GM18907 (cell line): ENCODE measurements at regions not wholly inside any gene's neighbourhood (a gene's known extent, or its start where the extent isn't known, plus 50 kb on each side); places are given as distances from the start of the nearest gene placed in this dataset.

ENCODE experiments used
- ATAC-seq: cut with Tn5 transposase; IDR thresholded peaks from one replicate; pipeline ENCODE4 v1.9.1; 2021; ENCODE audit warnings: mild to moderate bottlenecking, moderate library complexity; ENCODE audit not compliant: unreplicated experiment

- ATAC-seq = no peak
These were observed 887.8 kb upstream of the SOX9 start for GRCh38 chr17:71232801-71233559.

- ATAC-seq = no peak
These were observed 886.5 kb upstream of the SOX9 start for GRCh38 chr17:71234349-71234748.

GRCh38 chr17:71237903-71238538 lies 882.8 kb upstream of the SOX9 start:
- ATAC-seq = no peak

GRCh38 chr17:71247441-71248015 lies 873.3 kb upstream of the SOX9 start:
- no peak for ATAC-seq

- ATAC-seq = no peak
These were observed 869.5 kb upstream of the SOX9 start for GRCh38 chr17:71251276-71251675.

- ATAC-seq = no peak
These were observed 868.9 kb upstream of the SOX9 start for GRCh38 chr17:71251951-71252350.

GRCh38 chr17:71252436-71252835 lies 868.4 kb upstream of the SOX9 start:
- ATAC-seq = no peak

- no peak for ATAC-seq
These were observed 863.7 kb upstream of the SOX9 start for GRCh38 chr17:71257096-71257495.

GRCh38 chr17:71260366-71260940 lies 860.4 kb upstream of the SOX9 start:
- ATAC-seq = no peak

- ATAC-seq = no peak
These were observed 858.2 kb upstream of the SOX9 start for GRCh38 chr17:71262586-71262985.

- no peak for ATAC-seq
These were observed 853.2 kb upstream of the SOX9 start for GRCh38 chr17:71267668-71268067.

- no peak for ATAC-seq
These were observed 851.6 kb upstream of the SOX9 start for GRCh38 chr17:71269201-71269600.

- ATAC-seq = no peak
These were observed 847.4 kb upstream of the SOX9 start for GRCh38 chr17:71273441-71273840.

GRCh38 chr17:71276079-71276478 lies 844.7 kb upstream of the SOX9 start:
- no peak for ATAC-seq

GRCh38 chr17:71283486-71283885 lies 837.3 kb upstream of the SOX9 start:
- ATAC-seq = no peak

- no peak for ATAC-seq
These were observed 836.6 kb upstream of the SOX9 start for GRCh38 chr17:71284032-71284755.

GRCh38 chr17:71286625-71287024 lies 834.2 kb upstream of the SOX9 start:
- no peak for ATAC-seq

GRCh38 chr17:71287071-71287823 lies 833.6 kb upstream of the SOX9 start:
- ATAC-seq = no peak

GRCh38 chr17:71292006-71292405 lies 828.8 kb upstream of the SOX9 start:
- no peak for ATAC-seq

GRCh38 chr17:71296005-71296404 lies 824.8 kb upstream of the SOX9 start:
- ATAC-seq = no peak

GRCh38 chr17:71301063-71301462 lies 819.8 kb upstream of the SOX9 start:
- no peak for ATAC-seq
